ENCODE measurements at regions not wholly inside any gene's neighbourhood (a gene's known extent, or its start where the extent isn't known, plus 50 kb on each side); places are given as distances from the start of the nearest gene placed in this dataset.

DNA sequence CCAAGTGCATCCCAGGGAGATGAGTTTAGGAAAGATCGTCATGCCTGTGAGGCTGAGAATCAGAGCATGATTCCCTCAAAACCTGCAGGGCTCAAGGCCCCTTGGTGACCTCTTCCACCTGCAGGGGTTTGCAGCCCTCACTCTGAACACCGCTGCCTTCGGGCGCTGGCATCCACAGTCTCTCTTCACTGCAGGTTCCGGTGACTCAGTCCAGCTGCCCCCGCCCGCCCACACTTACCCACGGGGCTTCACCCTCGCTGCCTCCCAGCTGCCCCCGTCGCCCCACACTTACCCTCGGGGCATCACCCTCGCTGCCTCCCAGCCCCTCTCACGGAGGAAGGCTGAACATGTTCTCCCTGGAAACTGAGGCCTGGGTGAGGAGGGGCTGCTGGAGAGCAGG is 277.1 kb downstream of the XXYLT1 start:
- TF ChIP-seq, protein P1, sequence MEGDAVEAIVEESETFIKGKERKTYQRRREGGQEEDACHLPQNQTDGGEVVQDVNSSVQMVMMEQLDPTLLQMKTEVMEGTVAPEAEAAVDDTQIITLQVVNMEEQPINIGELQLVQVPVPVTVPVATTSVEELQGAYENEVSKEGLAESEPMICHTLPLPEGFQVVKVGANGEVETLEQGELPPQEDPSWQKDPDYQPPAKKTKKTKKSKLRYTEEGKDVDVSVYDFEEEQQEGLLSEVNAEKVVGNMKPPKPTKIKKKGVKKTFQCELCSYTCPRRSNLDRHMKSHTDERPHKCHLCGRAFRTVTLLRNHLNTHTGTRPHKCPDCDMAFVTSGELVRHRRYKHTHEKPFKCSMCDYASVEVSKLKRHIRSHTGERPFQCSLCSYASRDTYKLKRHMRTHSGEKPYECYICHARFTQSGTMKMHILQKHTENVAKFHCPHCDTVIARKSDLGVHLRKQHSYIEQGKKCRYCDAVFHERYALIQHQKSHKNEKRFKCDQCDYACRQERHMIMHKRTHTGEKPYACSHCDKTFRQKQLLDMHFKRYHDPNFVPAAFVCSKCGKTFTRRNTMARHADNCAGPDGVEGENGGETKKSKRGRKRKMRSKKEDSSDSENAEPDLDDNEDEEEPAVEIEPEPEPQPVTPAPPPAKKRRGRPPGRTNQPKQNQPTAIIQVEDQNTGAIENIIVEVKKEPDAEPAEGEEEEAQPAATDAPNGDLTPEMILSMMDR (IDR thresholded peaks at IDR 0.05; ENCODE audit: insufficient read depth, low read depth, low read length): no peak
- H3K4me3 ChIP-seq (ENCODE audit: low read depth, low read length): no peak overlapping the region
- DNase-seq (ENCODE audit: low read depth): no peak

DNA sequence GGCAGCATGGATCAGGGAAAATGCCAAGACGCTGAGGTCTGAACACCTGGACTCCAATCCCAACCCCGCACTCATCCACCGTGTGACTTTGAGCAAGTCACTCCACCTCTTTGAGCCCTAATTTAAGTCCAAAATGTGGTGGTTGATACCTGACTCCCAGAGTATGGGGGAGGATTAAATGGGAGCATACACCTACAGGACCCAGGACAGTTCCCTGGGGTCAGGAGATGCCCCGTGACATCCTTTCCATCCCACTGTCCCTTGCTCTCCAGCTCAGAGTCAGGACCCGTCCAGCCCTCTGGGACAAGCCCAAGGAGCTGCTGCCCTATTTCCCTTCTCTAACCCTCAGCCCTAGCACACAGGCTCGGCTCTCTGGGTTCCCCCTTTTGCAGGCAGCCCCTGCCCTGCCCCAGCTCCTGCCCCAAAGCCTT is 276.4 kb downstream of the XXYLT1 start:
- TF ChIP-seq, protein P1 (IDR thresholded peaks at IDR 0.05; ENCODE audit: insufficient read depth, low read depth, low read length): no peak
- DNase-seq (ENCODE audit: low read depth): no peak
- H3K4me3 ChIP-seq (ENCODE audit: low read depth, low read length): no peak overlapping the region

DNA sequence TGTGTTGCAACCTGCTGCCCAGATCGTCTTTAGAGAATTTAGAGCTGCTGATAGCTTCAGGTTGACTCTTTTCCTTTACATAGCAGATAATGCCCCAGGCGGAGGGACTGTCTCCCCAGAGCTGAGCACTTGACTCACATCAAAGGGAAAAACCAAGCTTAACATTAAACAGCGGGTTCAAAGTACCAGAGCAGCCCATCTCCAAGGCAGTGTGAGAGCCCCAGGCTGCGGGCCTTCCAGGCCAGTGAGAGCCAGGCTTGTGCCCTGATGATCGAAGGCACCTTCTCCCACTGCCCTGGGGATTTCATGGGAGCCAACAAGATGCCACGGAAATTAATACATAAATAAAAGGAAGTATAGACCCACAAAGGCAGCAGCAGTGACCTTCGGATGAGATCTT is 275.6 kb downstream of the XXYLT1 start:
- H3K4me3 ChIP-seq (ENCODE audit: low read depth, low read length): no peak overlapping the region
- no peak for DNase-seq (ENCODE audit: low read depth)
- TF ChIP-seq, protein P1 (IDR thresholded peaks at IDR 0.05; ENCODE audit: insufficient read depth, low read depth, low read length): no peak

DNA sequence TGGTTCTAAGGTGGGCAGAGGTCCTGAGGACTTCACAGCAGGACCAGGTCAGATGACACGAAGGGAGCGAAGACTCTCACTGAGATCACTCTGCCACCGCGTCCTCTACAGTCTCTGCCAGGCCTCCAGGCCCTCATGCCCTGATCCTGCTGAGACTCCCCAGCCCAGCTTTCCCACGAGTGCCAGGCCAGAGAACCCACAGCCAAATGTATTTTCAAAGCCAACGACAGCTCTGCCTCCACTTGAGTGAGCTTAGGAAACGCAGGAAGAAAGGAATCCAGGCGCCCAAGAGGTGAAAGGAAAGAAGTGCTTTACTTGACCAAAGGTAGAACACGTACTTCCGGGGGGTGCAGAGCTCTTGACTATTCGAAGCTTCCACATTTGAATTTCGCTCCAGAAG is 275.0 kb downstream of the XXYLT1 start:
- H3K4me3 ChIP-seq (ENCODE audit: low read depth, low read length): no peak overlapping the region
- TF ChIP-seq, protein P1 (IDR thresholded peaks at IDR 0.05; ENCODE audit: insufficient read depth, low read depth, low read length): no peak
- DNase-seq (ENCODE audit: low read depth): no peak

DNA sequence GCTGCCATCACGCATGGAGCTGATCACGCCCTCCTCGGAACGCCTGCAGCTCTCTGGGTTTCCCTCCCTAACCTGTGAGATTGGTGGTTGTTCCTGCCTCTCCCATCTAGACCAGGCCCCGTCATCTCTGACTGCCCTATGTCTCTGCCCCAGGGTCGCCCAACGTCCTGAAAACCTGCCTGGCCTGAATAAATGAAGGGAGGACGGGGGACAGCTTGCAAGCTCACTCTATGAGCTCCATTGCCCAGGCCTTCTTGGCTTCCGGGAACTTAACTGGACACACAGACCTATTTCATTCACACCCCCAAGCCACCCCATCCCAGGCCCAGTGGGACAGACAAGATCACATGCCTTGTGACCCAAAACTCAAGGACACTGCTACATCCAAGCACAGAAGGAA is 274.2 kb downstream of the XXYLT1 start:
- TF ChIP-seq, protein P1 (IDR thresholded peaks at IDR 0.05; ENCODE audit: insufficient read depth, low read depth, low read length): no peak
- H3K4me3 ChIP-seq (ENCODE audit: low read depth, low read length): no peak overlapping the region

DNA sequence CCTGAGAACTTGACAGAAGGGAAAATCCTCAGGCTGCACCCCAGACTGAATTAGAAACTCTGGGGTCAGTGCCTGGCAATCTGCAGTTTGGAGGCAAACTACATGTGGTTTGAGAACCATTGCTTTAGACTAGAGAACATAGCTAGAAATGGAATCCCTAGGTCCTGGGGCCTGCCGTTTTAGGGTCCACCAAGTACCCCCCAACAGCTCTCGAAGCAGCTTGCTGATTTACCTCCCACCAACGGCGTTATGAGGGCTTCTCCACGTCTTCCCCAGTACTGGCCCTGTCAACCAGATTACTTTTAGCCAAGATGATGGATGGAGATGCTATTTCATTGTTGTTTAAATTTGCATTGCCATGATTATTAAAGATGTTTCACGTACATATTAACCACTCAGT is 272.5 kb downstream of the XXYLT1 start:
- DNase-seq (ENCODE audit: low read depth): no peak
- TF ChIP-seq, protein P1 (IDR thresholded peaks at IDR 0.05; ENCODE audit: insufficient read depth, low read depth, low read length): no peak
- no peak overlapping the region for H3K4me3 ChIP-seq (ENCODE audit: low read depth, low read length)

More for the DNA sequence above, 274.2 kb downstream of the XXYLT1 start:
- no peak for DNase-seq (ENCODE audit: low read depth)

DNA sequence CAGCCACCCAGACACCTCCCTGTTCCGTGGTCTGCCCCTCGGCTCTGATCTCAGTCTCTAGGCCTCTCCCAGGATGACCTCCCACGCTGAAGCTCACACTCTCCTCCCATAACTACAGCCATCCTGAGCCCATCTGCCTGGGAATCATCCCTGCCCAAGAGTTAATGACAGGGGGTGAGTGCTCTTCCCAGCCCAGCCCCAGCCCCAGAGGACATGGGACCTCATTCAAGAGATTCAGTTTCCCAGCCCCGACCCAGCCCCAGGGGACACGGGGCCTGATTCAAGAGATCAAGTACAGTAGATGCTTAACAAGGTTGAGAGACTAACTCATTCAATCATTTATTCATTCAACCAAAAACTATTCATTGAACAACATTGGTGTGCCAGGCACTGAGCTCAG is 272.0 kb downstream of the XXYLT1 start:
- H3K4me3 ChIP-seq (ENCODE audit: low read depth, low read length): no peak overlapping the region
- TF ChIP-seq, protein P1 (IDR thresholded peaks at IDR 0.05; ENCODE audit: insufficient read depth, low read depth, low read length): no peak
- no peak for DNase-seq (ENCODE audit: low read depth)
